ENCODE measurements at regions not wholly inside any gene's neighbourhood (a gene's known extent, or its start where the extent isn't known, plus 50 kb on each side); places are given as distances from the start of the nearest gene placed in this dataset.

DNA sequence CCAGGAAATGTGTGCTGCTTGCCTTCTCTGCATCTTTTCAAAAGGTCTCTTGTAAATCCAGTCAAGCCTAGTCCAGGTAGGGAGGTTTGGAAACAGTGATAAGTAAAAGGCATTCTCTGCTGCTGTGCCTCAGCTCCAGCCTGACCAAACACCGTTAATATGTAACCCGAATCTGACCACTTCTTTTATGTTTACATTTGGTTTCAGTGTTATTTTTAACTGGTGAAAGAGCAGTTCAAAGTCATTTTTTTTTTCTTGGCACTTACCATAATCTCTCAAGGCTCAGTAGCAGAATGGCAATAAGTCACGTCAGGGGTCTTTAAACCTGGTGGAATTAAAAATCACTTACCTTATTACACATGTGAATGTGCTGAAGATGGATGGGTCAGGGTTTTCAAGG is 216.8 kb downstream of the PTEN start:
- Histone ChIP-seq H3K79me2 (ENCODE audit: control insufficient read depth, insufficient read depth, low read length) (no peaks in the 10 kb centered on the region), H3K27ac (ENCODE audit: insufficient read depth, low read length) (no peak overlapping the region), H3K9me3 (ENCODE audit: control insufficient read depth, insufficient read depth, low read depth, low read length) (no peaks in the 10 kb centered on the region), H2AFZ (ENCODE audit: low read length) (no peak overlapping the region), H3K27me3 (ENCODE audit: control insufficient read depth, insufficient read depth, low read length) (no peaks in the 10 kb centered on the region), H3K4me2 (ENCODE audit: extremely low read depth, insufficient read depth, low read length) (peak overlapping the region; percentile 64), H3K9ac (ENCODE audit: insufficient read depth, low read length) (no peak overlapping the region), H4K20me1 (ENCODE audit: control insufficient read depth, extremely low read depth, insufficient read depth, low read length) (no peaks in the 10 kb centered on the region), H3K36me3 (ENCODE audit: control insufficient read depth, insufficient read depth, low read length) (no peaks in the 10 kb centered on the region), H3K4me1 (ENCODE audit: control insufficient read depth, extremely low read depth, insufficient read depth, low read length) (peaks cover 14% of the 10 kb centered on the region), H3K4me3 (replicated peaks in 1 of 4; ENCODE audit: control extremely low read depth in 1 of 4, insufficient read depth in 1 of 4, low read depth in 3 of 4, low read length in 4 of 4) (no peak overlapping the region)
- peak; percentile 72 to 73 for DNase-seq (ENCODE audit: low read depth in 2 of 2)
- no peak for TF ChIP-seq EZH2 (IDR thresholded peaks at IDR 0.05; ENCODE audit: low read length, missing control alignments)
- TF ChIP-seq, protein P1, sequence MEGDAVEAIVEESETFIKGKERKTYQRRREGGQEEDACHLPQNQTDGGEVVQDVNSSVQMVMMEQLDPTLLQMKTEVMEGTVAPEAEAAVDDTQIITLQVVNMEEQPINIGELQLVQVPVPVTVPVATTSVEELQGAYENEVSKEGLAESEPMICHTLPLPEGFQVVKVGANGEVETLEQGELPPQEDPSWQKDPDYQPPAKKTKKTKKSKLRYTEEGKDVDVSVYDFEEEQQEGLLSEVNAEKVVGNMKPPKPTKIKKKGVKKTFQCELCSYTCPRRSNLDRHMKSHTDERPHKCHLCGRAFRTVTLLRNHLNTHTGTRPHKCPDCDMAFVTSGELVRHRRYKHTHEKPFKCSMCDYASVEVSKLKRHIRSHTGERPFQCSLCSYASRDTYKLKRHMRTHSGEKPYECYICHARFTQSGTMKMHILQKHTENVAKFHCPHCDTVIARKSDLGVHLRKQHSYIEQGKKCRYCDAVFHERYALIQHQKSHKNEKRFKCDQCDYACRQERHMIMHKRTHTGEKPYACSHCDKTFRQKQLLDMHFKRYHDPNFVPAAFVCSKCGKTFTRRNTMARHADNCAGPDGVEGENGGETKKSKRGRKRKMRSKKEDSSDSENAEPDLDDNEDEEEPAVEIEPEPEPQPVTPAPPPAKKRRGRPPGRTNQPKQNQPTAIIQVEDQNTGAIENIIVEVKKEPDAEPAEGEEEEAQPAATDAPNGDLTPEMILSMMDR (conservative IDR thresholded peaks at IDR 0.05 in 1 of 2, IDR thresholded peaks at IDR 0.05 in 1 of 2; ENCODE audit: low read depth in 1 of 2, low read length in 2 of 2) = no peak

DNA sequence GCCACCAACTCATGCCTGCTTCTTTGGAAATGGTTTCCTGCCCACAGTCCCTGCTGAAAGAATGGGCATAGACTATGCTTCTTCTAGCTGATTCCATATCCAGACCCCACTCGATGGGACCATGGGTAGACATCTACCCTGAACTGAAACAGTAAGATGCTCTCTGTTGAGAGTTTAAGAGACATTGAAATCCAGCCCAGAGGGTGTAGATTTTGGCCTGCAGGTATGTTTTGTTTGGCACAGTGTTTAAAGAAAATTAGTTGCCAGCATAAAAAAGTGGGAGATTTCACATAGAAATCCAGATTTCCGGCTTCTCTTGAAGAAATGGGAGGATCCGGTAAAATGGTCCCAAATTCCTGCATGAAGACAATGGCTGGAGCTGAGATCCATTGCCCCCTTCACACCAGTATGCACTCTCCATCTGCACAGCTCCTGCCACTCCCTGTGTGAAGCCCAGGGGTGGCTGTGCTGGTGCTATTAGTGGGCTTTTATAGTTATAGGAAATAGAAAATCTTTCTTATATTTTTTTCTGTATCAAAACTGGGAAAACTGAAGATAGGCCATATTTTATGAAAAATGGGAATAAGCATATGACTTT is 218.1 kb downstream of the PTEN start:
- Histone ChIP-seq H3K36me3 (ENCODE audit: control insufficient read depth, insufficient read depth, low read length) (no peaks in the 10 kb centered on the region), H3K4me2 (ENCODE audit: extremely low read depth, insufficient read depth, low read length) (no peak overlapping the region), H3K9me3 (ENCODE audit: control insufficient read depth, insufficient read depth, low read depth, low read length) (no peaks in the 10 kb centered on the region), H3K27ac (ENCODE audit: insufficient read depth, low read length) (no peak overlapping the region), H3K79me2 (ENCODE audit: control insufficient read depth, insufficient read depth, low read length) (no peaks in the 10 kb centered on the region), H3K4me1 (ENCODE audit: control insufficient read depth, extremely low read depth, insufficient read depth, low read length) (peaks cover 14% of the 10 kb centered on the region), H4K20me1 (ENCODE audit: control insufficient read depth, extremely low read depth, insufficient read depth, low read length) (no peaks in the 10 kb centered on the region), H3K9ac (ENCODE audit: insufficient read depth, low read length) (no peak overlapping the region), H3K27me3 (ENCODE audit: control insufficient read depth, insufficient read depth, low read length) (no peaks in the 10 kb centered on the region), H3K4me3 (replicated peaks in 1 of 4; ENCODE audit: control extremely low read depth in 1 of 4, insufficient read depth in 1 of 4, low read depth in 3 of 4, low read length in 4 of 4) (no peak overlapping the region), H2AFZ (ENCODE audit: low read length) (no peak overlapping the region)
- no peak for TF ChIP-seq EZH2 (IDR thresholded peaks at IDR 0.05; ENCODE audit: low read length, missing control alignments)
- TF ChIP-seq, protein P1 (conservative IDR thresholded peaks at IDR 0.05 in 1 of 2, IDR thresholded peaks at IDR 0.05 in 1 of 2; ENCODE audit: low read depth in 1 of 2, low read length in 2 of 2) = no peak
- no peak for DNase-seq (ENCODE audit: low read depth in 2 of 2)

DNA sequence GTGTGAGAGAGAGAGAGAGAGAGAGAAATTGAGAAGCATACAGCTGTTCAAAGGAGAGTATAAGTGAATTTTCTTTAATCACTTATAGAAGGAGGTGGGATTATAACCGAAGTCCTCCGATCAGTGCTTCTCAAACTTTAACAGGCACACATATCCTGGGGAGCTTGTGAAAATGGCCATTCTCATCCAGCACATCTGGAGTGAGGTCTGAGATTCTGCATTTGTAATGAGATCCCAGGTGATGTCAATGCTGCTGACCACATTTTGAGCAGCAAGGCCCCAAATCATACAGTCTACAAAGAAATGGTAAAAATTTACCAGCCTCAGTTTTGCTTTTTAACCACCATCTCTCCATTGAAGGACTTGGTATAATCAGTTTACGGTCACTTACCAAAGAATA is 219.0 kb downstream of the PTEN start:
- TF ChIP-seq, protein P1 (conservative IDR thresholded peaks at IDR 0.05 in 1 of 2, IDR thresholded peaks at IDR 0.05 in 1 of 2; ENCODE audit: low read depth in 1 of 2, low read length in 2 of 2) = no peak
- no peak for TF ChIP-seq EZH2 (IDR thresholded peaks at IDR 0.05; ENCODE audit: low read length, missing control alignments)
- no peaks in the 10 kb centered on the region for H3K27me3 ChIP-seq (ENCODE audit: control insufficient read depth, insufficient read depth, low read length)
- H3K4me3 ChIP-seq (replicated peaks in 1 of 4; ENCODE audit: control extremely low read depth in 1 of 4, insufficient read depth in 1 of 4, low read depth in 3 of 4, low read length in 4 of 4) = no peak overlapping the region
- H3K36me3 ChIP-seq (ENCODE audit: control insufficient read depth, insufficient read depth, low read length) = no peaks in the 10 kb centered on the region
- no peak for DNase-seq (ENCODE audit: low read depth in 2 of 2)
- H2AFZ ChIP-seq (ENCODE audit: low read length) = no peak overlapping the region
- H3K27ac ChIP-seq (ENCODE audit: insufficient read depth, low read length) = no peak overlapping the region
- H4K20me1 ChIP-seq (ENCODE audit: control insufficient read depth, extremely low read depth, insufficient read depth, low read length) = no peaks in the 10 kb centered on the region
- peaks cover 14% of the 10 kb centered on the region for H3K4me1 ChIP-seq (ENCODE audit: control insufficient read depth, extremely low read depth, insufficient read depth, low read length)
- H3K4me2 ChIP-seq (ENCODE audit: extremely low read depth, insufficient read depth, low read length) = no peak overlapping the region
- H3K9me3 ChIP-seq (ENCODE audit: control insufficient read depth, insufficient read depth, low read depth, low read length) = no peaks in the 10 kb centered on the region
- H3K9ac ChIP-seq (ENCODE audit: insufficient read depth, low read length) = no peak overlapping the region
- no peaks in the 10 kb centered on the region for H3K79me2 ChIP-seq (ENCODE audit: control insufficient read depth, insufficient read depth, low read length)
